ENCODE measurements at regions not wholly inside any gene's neighbourhood (a gene's known extent, or its start where the extent isn't known, plus 50 kb on each side); places are given as distances from the start of the nearest gene placed in this dataset.

GRCh38 chr10:3455385-3456334 is 283.1 kb upstream of the PITRM1 start:
- Histone ChIP-seq H3K36me3 (no peaks in the 10 kb centered on the region), H3K9me3 (no peaks in the 10 kb centered on the region), H3K27me3 (no peaks in the 10 kb centered on the region), H3K4me3 (no peak overlapping the region), H3K4me1 (peaks cover 11% of the 10 kb centered on the region in 2 donors), H3K27ac (no peak overlapping the region)
- intact Hi-C loops (cut with DNase I) = no loop called here
- no peak for TF ChIP-seq CTCF (IDR thresholded peaks at IDR 0.05)
- no peak for DNase-seq
- ATAC-seq = no peak

DNA sequence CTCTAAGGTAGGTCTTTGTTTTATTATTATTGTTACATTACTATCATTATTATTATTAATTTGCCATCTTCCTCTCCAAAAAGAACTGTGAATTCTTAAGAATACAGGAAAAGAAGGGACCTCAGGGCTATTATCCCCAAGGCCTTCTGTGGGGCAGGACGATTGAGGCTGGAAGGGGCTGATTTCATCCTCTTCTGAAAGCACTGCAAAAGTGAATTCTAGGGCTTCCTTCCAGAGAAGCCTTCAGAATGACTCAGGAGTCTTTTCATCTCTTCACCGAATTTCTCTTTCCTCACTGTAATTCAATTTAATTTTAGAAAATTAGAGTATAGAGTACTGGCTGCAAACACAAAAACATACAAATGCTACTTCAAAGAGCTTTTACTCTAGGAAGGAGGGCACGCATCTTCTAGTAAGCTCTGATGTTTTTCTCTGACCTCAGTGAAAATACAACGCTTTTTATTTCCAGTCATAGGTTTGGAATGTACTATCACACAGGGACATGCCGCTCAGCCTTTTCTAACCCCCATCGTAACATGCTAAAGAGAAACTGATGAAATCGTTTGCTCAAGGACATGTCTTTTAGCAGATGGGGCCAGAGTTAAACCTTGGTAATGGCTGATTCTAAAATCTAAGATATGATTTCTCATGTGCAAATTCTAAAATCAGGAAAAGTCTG is 280.2 kb upstream of the PITRM1 start:
- intact Hi-C loops (cut with DNase I) = no loop called here
- peak overlapping the region; percentile 53 to 80 for H3K27ac ChIP-seq

DNA sequence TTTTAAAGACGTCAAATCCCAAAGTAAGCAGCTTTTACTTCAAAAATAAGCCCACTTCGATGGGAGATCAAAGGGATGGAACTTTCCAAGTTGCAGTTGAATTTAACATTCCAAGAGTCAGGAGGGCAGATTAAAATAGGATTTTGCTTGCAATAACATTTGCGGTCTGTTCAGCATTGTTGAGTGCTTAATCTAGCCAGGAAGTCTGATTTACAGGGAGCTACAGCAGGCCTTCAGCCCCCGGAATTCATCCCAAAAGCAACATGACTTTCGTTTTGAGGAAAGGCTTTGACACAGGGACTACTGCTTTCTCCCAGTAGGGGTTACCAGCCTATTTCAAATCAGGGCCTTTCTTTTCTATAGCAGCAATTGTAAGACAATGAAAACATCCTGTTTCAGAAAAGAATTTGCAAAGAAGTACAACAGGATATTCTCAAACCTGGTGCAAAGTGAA is 279.6 kb upstream of the PITRM1 start:
- Histone ChIP-seq H3K27ac (peak overlapping the region; percentile 53 to 80), H3K27me3 (no peaks in the 10 kb centered on the region), H3K9me3 (no peaks in the 10 kb centered on the region), H3K36me3 (no peaks in the 10 kb centered on the region), H3K4me3 (no peak overlapping the region), H3K4me1 (peaks cover 11% of the 10 kb centered on the region in 2 donors)
- TF ChIP-seq CTCF (IDR thresholded peaks at IDR 0.05) = peak; percentile 26 to 29
- DNase-seq = no peak
- peak; percentile 86 for ATAC-seq
- intact Hi-C loops (cut with DNase I) = no loop called here

More for the DNA sequence above, 280.2 kb upstream of the PITRM1 start:
- no peak for DNase-seq
- Histone ChIP-seq H3K4me1 (peaks cover 11% of the 10 kb centered on the region in 2 donors), H3K36me3 (no peaks in the 10 kb centered on the region), H3K4me3 (no peak overlapping the region), H3K27me3 (no peaks in the 10 kb centered on the region), H3K9me3 (no peaks in the 10 kb centered on the region)
- TF ChIP-seq CTCF (IDR thresholded peaks at IDR 0.05) = no peak
- ATAC-seq = peak; percentile 69

DNA sequence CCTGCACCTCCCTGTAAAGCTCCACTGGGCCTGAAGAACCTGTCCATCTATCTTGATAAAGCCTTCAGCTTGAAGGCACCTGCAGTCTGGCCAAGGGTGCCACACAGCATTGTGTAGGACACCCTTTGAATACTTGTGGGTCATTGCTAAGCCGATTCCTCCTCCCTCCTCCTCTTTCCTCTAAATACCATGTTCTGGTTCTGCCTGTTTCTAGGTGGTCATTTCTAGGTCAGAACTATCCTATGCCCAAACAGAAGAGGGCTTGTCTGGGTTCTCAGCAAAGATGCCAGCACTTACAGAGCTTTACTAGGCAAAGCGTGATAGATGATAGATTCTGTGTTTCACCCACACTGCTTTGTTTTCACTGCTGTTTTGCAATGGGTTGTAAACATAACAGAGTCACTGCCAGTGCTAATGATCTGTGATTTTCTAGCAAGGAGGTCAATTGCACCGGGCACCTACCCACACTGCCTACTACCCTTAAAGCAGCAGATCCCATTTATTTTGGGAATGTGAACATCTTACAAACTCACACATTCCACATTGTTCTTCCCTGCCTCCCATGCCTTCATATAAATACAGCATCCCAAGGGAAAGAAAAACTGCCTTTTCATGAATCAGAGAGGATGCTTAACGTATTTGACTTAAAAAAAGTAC is 279.1 kb upstream of the PITRM1 start:
- Histone ChIP-seq H3K36me3 (no peaks in the 10 kb centered on the region), H3K9me3 (no peaks in the 10 kb centered on the region)
- ATAC-seq = peak; percentile 12

More for the DNA sequence above, 279.1 kb upstream of the PITRM1 start:
- DNase-seq = no peak
- Histone ChIP-seq H3K27ac (peak overlapping the region; percentile 53 to 80), H3K27me3 (no peaks in the 10 kb centered on the region), H3K4me1 (peaks cover 11% of the 10 kb centered on the region in 2 donors), H3K4me3 (no peak overlapping the region)
- TF ChIP-seq CTCF (IDR thresholded peaks at IDR 0.05) = no peak
- intact Hi-C loops (cut with DNase I) = no loop called here
